ENCODE measurements at regions not wholly inside any gene's neighbourhood (a gene's known extent, or its start where the extent isn't known, plus 50 kb on each side); places are given as distances from the start of the nearest gene placed in this dataset.

DNA sequence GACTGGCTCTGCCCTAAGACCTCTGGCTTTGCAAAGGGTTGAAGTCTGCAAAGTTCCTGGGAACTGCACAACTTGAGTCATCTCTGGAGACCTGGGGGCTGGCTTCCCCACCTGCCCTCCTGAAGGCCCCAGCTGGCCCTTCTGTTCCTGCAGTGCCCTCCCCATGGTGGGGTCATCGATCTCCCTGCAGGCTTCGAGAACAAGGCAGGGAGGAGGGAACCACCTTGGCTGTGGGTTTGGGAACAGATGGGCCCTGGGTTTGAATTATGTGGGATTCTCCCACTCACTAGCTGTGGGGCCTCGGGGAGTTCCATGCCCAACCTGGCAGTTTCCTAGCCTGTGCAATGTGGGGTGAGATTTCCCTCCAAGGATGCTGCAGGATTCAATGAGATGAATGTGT lies 310.2 kb downstream of the PTPRU start:
- intact Hi-C loops (cut with micrococcal nuclease; ENCODE audit: unreplicated experiment) = no loop called here

More for the DNA sequence above, 310.2 kb downstream of the PTPRU start:
- no peaks in the 10 kb centered on the region; a peak in 1 of 5 replicates for H3K27me3 ChIP-seq (ENCODE audit: control insufficient read depth in 1 of 2, insufficient read depth in 2 of 2, low read length in 2 of 2)
- FAIRE-seq (no peak), ATAC-seq (no peak), DNase-seq (ENCODE audit: low spot score) (no peak)
- CTCF ChIA-PET (ENCODE audit: low intra/inter-chr PET ratio, low total read pairs) = no interaction called here
- no peaks in the 10 kb centered on the region for H3K36me3 ChIP-seq (replicated peaks in 1 of 2; ENCODE audit: control insufficient read depth in 1 of 2, insufficient read depth in 2 of 2, low read length in 2 of 2)
- WGBS (ENCODE audit: low lambda C conversion rate) = no CpG with 5 or more reads among the region's 3 CpGs
- H3K9me3 ChIP-seq (ENCODE audit: low read length) = no peaks in the 10 kb centered on the region
- H4K20me1 ChIP-seq (ENCODE audit: insufficient read depth, low read length) = no peaks in the 10 kb centered on the region
- no peak overlapping the region for H3K27ac ChIP-seq (ENCODE audit: extremely low read length, insufficient read depth, low read length)
- no peak for TF ChIP-seq KIAA2018 (CRISPR knock-in tag; IDR thresholded peaks at IDR 0.05; ENCODE audit: borderline replicate concordance)
- TF ChIP-seq, protein P1, sequence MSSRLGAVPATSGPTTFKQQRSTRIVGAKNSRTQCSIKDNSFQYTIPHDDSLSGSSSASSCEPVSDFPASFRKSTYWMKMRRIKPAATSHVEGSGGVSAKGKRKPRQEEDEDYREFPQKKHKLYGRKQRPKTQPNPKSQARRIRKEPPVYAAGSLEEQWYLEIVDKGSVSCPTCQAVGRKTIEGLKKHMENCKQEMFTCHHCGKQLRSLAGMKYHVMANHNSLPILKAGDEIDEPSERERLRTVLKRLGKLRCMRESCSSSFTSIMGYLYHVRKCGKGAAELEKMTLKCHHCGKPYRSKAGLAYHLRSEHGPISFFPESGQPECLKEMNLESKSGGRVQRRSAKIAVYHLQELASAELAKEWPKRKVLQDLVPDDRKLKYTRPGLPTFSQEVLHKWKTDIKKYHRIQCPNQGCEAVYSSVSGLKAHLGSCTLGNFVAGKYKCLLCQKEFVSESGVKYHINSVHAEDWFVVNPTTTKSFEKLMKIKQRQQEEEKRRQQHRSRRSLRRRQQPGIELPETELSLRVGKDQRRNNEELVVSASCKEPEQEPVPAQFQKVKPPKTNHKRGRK (CRISPR knock-in tag; IDR thresholded peaks at IDR 0.05) = no peak
- no peak for TF ChIP-seq HOXA3 (CRISPR knock-in tag; IDR thresholded peaks at IDR 0.05)
- no peak for TF ChIP-seq HIVEP1 (CRISPR knock-in tag; IDR thresholded peaks at IDR 0.05)
- no peak for TF ChIP-seq CSRNP2 (CRISPR knock-in tag; conservative IDR thresholded peaks at IDR 0.05; ENCODE audit: low read depth)
- TF ChIP-seq ZNF460 (CRISPR knock-in tag; IDR thresholded peaks at IDR 0.05; ENCODE audit: borderline replicate concordance) = no peak
- no peak for TF ChIP-seq ZNF775 (CRISPR knock-in tag; IDR thresholded peaks at IDR 0.05; ENCODE audit: borderline replicate concordance)
- TF ChIP-seq, protein P2, sequence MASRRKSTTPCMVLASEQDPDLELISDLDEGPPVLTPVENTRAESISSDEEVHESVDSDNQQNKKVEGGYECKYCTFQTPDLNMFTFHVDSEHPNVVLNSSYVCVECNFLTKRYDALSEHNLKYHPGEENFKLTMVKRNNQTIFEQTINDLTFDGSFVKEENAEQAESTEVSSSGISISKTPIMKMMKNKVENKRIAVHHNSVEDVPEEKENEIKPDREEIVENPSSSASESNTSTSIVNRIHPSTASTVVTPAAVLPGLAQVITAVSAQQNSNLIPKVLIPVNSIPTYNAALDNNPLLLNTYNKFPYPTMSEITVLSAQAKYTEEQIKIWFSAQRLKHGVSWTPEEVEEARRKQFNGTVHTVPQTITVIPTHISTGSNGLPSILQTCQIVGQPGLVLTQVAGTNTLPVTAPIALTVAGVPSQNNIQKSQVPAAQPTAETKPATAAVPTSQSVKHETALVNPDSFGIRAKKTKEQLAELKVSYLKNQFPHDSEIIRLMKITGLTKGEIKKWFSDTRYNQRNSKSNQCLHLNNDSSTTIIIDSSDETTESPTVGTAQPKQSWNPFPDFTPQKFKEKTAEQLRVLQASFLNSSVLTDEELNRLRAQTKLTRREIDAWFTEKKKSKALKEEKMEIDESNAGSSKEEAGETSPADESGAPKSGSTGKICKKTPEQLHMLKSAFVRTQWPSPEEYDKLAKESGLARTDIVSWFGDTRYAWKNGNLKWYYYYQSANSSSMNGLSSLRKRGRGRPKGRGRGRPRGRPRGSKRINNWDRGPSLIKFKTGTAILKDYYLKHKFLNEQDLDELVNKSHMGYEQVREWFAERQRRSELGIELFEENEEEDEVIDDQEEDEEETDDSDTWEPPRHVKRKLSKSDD (CRISPR knock-in tag; IDR thresholded peaks at IDR 0.05; ENCODE audit: low read depth) = no peak
- no peak overlapping the region for H2AFZ ChIP-seq (ENCODE audit: low read length)
- no peak overlapping the region for H3K4me2 ChIP-seq (ENCODE audit: low read depth, low read length)
- no peak overlapping the region for H3K4me3 ChIP-seq (replicated peaks in 1 of 3; ENCODE audit: insufficient read depth in 1 of 3, low read depth in 2 of 3, low read length in 3 of 3)
- BruUV-seq (replicated peaks) = no TSS peak
- in situ Hi-C loops (cut with HindIII; ENCODE audit: extremely low pct_ligation_motif_present, low pct_unique_long_range_greater_than_20kb) = no loop called here
- H3K79me2 ChIP-seq (ENCODE audit: insufficient read depth, low read length) = no peaks in the 10 kb centered on the region
- no peak overlapping the region for H3K9ac ChIP-seq (ENCODE audit: insufficient read depth, low read depth, low read length)
- H3K4me1 ChIP-seq (ENCODE audit: insufficient read depth, low read length) = no peaks in the 10 kb centered on the region
- POLR2A ChIA-PET = no interaction called here
